Fibroblast of pulmonary artery (primary cell): ENCODE measurements at regions not wholly inside any gene's neighbourhood (a gene's known extent, or its start where the extent isn't known, plus 50 kb on each side); places are given as distances from the start of the nearest gene placed in this dataset.

Experiments
- DNase-seq: peaks from one replicate; pipeline ENCODE4 v3.0.0-alpha.2; 2010; ENCODE audit warnings: low read depth
- H3K4me3 ChIP-seq: replicated peaks from 2 replicates; pipeline ENCODE4 v1.5.1; 2011; ENCODE audit warnings: low read depth, mild to moderate bottlenecking, control low read depth, low read length, moderate library complexity
- TF ChIP-seq, protein P1 (sequence below): IDR thresholded peaks from 2 replicates; pipeline ENCODE4 v1.5.1; 2011; ENCODE audit warnings: mild to moderate bottlenecking, control low read depth, low read length, inconsistent platforms; ENCODE audit errors: missing control alignments

DNA sequence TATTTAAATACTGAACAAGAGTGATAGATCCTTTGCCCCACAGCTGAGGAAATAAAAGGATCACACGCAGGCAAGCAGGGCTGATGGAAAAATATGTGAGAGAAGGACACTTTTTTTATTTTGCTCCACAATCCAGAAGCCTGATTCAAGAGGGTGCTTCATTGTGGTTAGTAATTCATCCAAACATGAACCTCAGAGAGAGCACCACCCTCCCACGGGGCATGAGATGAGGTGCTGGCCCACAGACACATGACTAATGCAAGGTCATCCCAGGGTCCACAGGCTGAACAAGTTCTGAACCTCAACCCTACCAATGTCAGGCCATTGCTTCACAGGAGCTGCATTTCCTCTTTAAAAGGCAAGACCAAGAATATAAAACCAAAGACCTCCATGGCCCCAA is 239.6 kb downstream of the MREG start:
- H3K4me3 ChIP-seq, result no peak overlapping the region
- TF ChIP-seq, protein P1, sequence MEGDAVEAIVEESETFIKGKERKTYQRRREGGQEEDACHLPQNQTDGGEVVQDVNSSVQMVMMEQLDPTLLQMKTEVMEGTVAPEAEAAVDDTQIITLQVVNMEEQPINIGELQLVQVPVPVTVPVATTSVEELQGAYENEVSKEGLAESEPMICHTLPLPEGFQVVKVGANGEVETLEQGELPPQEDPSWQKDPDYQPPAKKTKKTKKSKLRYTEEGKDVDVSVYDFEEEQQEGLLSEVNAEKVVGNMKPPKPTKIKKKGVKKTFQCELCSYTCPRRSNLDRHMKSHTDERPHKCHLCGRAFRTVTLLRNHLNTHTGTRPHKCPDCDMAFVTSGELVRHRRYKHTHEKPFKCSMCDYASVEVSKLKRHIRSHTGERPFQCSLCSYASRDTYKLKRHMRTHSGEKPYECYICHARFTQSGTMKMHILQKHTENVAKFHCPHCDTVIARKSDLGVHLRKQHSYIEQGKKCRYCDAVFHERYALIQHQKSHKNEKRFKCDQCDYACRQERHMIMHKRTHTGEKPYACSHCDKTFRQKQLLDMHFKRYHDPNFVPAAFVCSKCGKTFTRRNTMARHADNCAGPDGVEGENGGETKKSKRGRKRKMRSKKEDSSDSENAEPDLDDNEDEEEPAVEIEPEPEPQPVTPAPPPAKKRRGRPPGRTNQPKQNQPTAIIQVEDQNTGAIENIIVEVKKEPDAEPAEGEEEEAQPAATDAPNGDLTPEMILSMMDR, result no peak
- peak; percentile 93 for DNase-seq

DNA sequence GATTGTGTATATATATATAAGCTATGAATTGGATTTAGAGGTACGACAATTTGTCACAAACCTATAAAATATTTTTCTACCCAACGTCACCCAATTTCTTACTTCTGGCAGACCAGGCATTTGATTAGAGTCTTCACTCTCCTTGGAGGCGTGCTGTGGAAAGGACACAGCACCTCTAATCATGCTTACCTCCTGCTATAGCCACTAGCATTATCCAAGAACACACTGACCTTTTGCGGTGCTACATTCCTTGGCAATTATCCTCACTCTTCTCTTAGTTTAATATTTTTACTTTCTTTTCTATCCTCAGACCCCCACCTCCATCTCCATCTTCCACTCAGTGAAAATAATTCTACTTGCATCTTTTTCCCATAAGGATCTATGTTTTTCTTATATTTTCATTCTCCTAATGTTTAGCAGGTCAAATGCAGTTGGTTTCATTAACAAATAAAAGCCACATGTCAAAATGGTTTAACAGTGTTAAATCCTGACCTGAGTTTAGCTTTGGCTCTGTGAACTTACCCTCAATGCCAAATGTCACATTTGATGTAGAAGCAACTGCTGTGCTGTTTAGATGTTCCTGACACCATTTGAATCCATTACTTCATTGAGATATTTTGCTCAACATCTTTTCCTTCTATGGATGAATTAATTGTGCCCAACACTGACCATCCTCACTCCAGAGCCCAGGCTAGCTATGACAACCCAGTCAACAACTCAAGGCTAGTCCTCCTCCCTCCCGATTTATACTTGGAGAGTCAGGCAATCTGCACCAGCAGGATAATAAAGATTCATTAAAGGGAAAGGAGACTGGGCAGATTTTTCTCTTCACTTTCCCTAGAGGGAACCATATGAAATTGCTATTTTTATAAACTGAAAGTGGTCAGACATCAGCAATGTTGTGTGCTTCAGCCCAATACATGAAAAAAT is 240.5 kb downstream of the MREG start:
- H3K4me3 ChIP-seq, result no peak overlapping the region
- DNase-seq, result peak; percentile 37
- TF ChIP-seq, protein P1, result no peak

DNA sequence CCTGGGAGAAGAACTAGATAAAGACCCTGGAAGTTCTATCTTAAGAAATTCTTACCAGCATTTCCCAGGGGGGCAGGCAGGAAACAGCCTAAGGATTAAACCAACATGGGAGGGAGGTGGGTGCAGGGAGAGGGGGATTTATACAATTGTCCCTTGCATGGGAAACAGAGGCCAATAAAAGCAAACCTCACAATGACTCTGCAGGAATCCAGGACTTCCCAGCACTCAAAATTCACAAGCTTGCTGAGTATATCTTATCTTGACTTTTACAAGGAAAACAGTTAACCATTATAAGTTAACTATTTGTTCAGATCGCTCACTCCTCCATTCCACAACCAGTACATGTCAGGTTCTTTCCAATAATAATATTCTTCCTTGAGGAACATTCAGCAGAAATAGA is 241.3 kb downstream of the MREG start:
- TF ChIP-seq, protein P1, result no peak
- no peak overlapping the region for H3K4me3 ChIP-seq
- peak; percentile 97 for DNase-seq

DNA sequence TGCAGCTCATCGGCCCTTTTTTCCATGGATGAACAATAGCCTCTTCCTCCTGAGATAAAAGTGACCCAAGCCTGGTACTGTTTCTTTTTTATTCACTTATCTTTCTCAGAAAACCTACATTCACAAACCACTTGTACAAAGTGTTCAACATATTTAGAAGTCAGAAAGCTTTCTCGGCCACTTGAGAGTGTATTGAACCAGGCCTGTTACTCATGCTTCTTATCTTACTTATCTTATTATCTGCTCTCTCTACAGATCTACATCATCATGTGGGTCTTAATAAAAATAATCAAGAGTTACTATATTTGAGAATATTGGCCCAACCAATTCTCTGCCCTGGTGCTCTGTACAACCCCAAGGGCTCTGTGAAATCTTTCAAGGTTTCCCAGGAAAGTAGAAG is 242.1 kb downstream of the MREG start:
- DNase-seq, result no peak
- TF ChIP-seq, protein P1, result no peak
- H3K4me3 ChIP-seq, result no peak overlapping the region

DNA sequence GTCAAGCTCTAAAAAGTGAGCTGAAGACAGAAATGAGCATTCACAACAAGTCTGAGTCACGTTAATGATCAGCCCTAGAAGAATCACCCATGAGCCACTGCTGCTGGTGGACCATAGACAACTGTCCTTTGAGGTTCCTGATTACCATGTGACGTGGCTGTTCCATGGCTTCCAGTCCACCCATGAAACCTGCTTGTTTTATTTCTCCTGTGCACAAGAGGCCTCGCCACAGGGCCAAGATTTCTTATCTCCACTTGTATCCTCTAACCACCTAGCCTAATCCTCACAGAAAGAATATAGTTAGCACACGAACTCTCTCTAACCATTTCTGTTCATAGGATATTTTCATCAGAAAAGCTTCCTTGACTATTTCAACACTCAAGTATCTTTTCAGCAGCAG is 242.7 kb downstream of the MREG start:
- H3K4me3 ChIP-seq, result no peak overlapping the region
- TF ChIP-seq, protein P1, result no peak
- DNase-seq, result no peak

DNA sequence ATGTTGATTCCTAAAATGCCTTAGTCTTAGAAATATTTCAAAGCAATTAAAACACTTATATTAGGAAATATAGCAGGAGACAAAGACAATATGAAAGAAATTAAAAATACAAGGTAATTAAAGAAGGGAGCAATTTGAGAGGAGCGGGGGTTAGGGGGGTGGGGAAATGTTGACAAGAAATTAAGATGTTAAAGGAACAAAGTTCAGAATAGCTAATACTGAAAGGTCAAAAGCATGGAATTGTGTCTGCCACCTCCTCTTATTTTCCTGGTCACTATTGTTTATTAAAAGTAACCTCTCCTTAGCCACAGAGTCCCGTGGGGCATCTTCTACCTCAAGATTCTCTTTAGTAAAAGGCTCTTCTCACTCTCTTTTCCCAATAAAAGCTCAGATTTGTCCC is 244.1 kb downstream of the MREG start:
- TF ChIP-seq, protein P1, result no peak
- DNase-seq, result no peak
- H3K4me3 ChIP-seq, result no peak overlapping the region

DNA sequence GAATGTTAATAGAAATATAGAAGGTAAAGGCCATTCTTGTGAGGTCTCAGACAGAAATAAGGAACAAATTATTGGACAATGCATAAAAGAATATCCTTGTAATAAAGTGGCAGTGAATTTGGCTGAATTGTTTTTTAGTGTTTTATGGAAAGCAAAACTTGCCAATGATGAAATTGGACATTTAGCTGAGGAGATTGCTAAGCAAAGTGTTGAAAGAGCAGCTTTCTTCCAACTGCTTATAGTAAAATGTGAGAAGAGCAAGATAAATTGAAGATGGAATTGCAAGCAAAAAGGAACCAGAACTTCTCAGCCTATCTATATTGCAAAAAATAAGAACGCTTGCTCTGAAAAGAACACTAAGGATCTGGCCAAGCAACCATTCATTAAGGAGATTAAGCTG is 245.7 kb downstream of the MREG start:
- TF ChIP-seq, protein P1, result no peak
- no peak overlapping the region for H3K4me3 ChIP-seq
- no peak for DNase-seq
